ENCODE measurements at regions not wholly inside any gene's neighbourhood (a gene's known extent, or its start where the extent isn't known, plus 50 kb on each side); places are given as distances from the start of the nearest gene placed in this dataset.

- H3K23me2 ChIP-seq (ENCODE audit: low read depth, low read length), result no peaks in the 10 kb centered on the region
- ChIA-PET POLR2A (ENCODE audit: partially characterized antibody) (no interaction called here), CTCF (ENCODE audit: partially characterized antibody) (no interaction called here)
- no peak overlapping the region for H2AK5ac ChIP-seq (ENCODE audit: low read depth, low read length)
- H3K27me3 ChIP-seq (replicated peaks in 1 of 4; ENCODE audit: control insufficient read depth in 3 of 4, extremely low read depth in 1 of 4, insufficient read depth in 3 of 4, low read length in 3 of 4), result no peaks in the 10 kb centered on the region
- H3K18ac ChIP-seq (ENCODE audit: extremely low read depth, low read length), result no peak overlapping the region
- FAIRE-seq (no peak), DNase-seq (ENCODE audit: low read depth in 1 of 2, low spot score in 2 of 2) (no peak)
- no peak overlapping the region for H3K27ac ChIP-seq (ENCODE audit: low read depth, low read length)
- H3K9me3 ChIP-seq (ENCODE audit: insufficient read depth in 2 of 2, low read depth in 1 of 2, low read length in 1 of 2), result no peaks in the 10 kb centered on the region
- H4K91ac ChIP-seq (replicated peaks; ENCODE audit: insufficient read length, low read length), result no peak overlapping the region
- H4K5ac ChIP-seq (ENCODE audit: insufficient read length, low read depth, low read length), result no peak overlapping the region
- H3K14ac ChIP-seq (ENCODE audit: insufficient read length), result no peak overlapping the region
- no peak overlapping the region for H3K56ac ChIP-seq (replicated peaks; ENCODE audit: insufficient read length, low read depth, low read length)
- no peak overlapping the region for H3K23ac ChIP-seq (ENCODE audit: insufficient read length)
- H2BK120ac ChIP-seq (replicated peaks; ENCODE audit: low read depth, low read length), result no peak overlapping the region
- H2BK15ac ChIP-seq (ENCODE audit: low read length), result no peak overlapping the region
- H3K4me1 ChIP-seq (replicated peaks in 1 of 4; ENCODE audit: control insufficient read depth in 3 of 4, insufficient read depth in 4 of 4, low read length in 3 of 4), result no peaks in the 10 kb centered on the region
- H3K4me3 ChIP-seq (ENCODE audit: extremely low read depth in 1 of 4, insufficient read depth in 2 of 4, low read depth in 3 of 4, low read length in 4 of 4), result no peak overlapping the region
- no peaks in the 10 kb centered on the region for H3K79me2 ChIP-seq (ENCODE audit: control insufficient read depth in 1 of 2, insufficient read depth in 2 of 2, low read length in 2 of 2)
- H4K8ac ChIP-seq (ENCODE audit: extremely low read depth, insufficient read depth, low read length), result no peak overlapping the region
- no peak for TF ChIP-seq POLR2AphosphoS5 (IDR thresholded peaks at IDR 0.05; ENCODE audit: low read depth, low read length)
- no peak for TF ChIP-seq TBP (IDR thresholded peaks at IDR 0.05; ENCODE audit: low read depth, low read length)
- no peak for TF ChIP-seq TCF12 (IDR thresholded peaks at IDR 0.05; ENCODE audit: low read depth, low read length)
- TF ChIP-seq EP300 (IDR thresholded peaks at IDR 0.05; ENCODE audit: borderline replicate concordance in 1 of 2, low read depth in 2 of 2, low read length in 2 of 2), result no peak
- no peak for TF ChIP-seq KDM5A (IDR thresholded peaks at IDR 0.05; ENCODE audit: low read length)
- no peak for TF ChIP-seq MAFK (IDR thresholded peaks at IDR 0.05; ENCODE audit: low read depth, low read length)
- no peak for TF ChIP-seq JUN (IDR thresholded peaks at IDR 0.05; ENCODE audit: low read depth, low read length)
- TF ChIP-seq KDM1A (IDR thresholded peaks at IDR 0.05; ENCODE audit: borderline replicate concordance, low read length), result no peak
- TF ChIP-seq CHD2 (IDR thresholded peaks at IDR 0.05; ENCODE audit: low read length), result no peak
- no peak for TF ChIP-seq TAF1 (IDR thresholded peaks at IDR 0.05; ENCODE audit: low read depth, low read length)
- no peak for TF ChIP-seq HDAC2 (IDR thresholded peaks at IDR 0.05; ENCODE audit: borderline replicate concordance in 1 of 2, low read depth in 2 of 2, low read length in 2 of 2)
- no peak overlapping the region for H3K4me2 ChIP-seq (ENCODE audit: insufficient read depth in 1 of 2, low read depth in 2 of 2, low read length in 2 of 2)
- H3K9ac ChIP-seq (replicated peaks in 1 of 4; ENCODE audit: extremely low read depth in 1 of 4, low read depth in 3 of 4, low read length in 3 of 4), result no peak overlapping the region
- no peaks in the 10 kb centered on the region for H3K36me3 ChIP-seq (ENCODE audit: control insufficient read depth in 2 of 4, insufficient read depth in 4 of 4, low read length in 3 of 4)
- H2BK12ac ChIP-seq (ENCODE audit: low read depth, low read length), result no peak overlapping the region
- no peaks in the 10 kb centered on the region for H4K20me1 ChIP-seq (replicated peaks in 1 of 2; ENCODE audit: control insufficient read depth in 1 of 2, insufficient read depth in 2 of 2, low read length in 2 of 2)
- H3K79me1 ChIP-seq (ENCODE audit: low read depth, low read length), result no peaks in the 10 kb centered on the region
- H3K4ac ChIP-seq (replicated peaks; ENCODE audit: insufficient read length, low read depth, low read length), result no peak overlapping the region
- H2BK5ac ChIP-seq (ENCODE audit: low read depth, low read length), result no peak overlapping the region
- H2AFZ ChIP-seq (ENCODE audit: low read length), result no peak overlapping the region; the same call in 1 of the 2 replicates
- no peak overlapping the region for H2BK20ac ChIP-seq (ENCODE audit: low read length)
Measured at GRCh38 chr11:80970037-80970436, 1529.2 kb upstream of the TENM4 start.

Measured in H1 (cell line).